DOHH2 (cell line): ENCODE measurements at regions not wholly inside any gene's neighbourhood (a gene's known extent, or its start where the extent isn't known, plus 50 kb on each side); places are given as distances from the start of the nearest gene placed in this dataset.

Experiments
- H3F3A ChIP-seq: fragments of 200-600 bp; sonication (generic), shearing (Covaris generic); 2 replicates; pipeline ENCODE4 v1.6.0; 2016; ENCODE audit warnings: antibody characterized with exemption, mild to moderate bottlenecking; ENCODE audit not compliant: control insufficient read depth, insufficient read depth
- H3K27ac ChIP-seq: fragments of 200-600 bp; sonication (generic); 2 replicates; pipeline ENCODE4 v1.5.1; 2014; ENCODE audit warnings: low read depth, mild to moderate bottlenecking, low read length, moderate library complexity
- H3K27me3 ChIP-seq: fragments of 200-600 bp; sonication (generic); 2 replicates; pipeline ENCODE4 v1.6.1; 2014; ENCODE audit warnings: mild to moderate bottlenecking, low read length, mixed read lengths; ENCODE audit not compliant: control insufficient read depth
- H3K36me3 ChIP-seq: fragments of 200-600 bp; sonication (generic); 2 replicates; pipeline ENCODE4 v1.6.1; 2014; ENCODE audit warnings: mild to moderate bottlenecking, low read length, moderate library complexity, mixed read lengths; ENCODE audit not compliant: control insufficient read depth
- H3K4me1 ChIP-seq: fragments of 200-600 bp; sonication (generic); 2 replicates; pipeline ENCODE4 v1.6.1; 2014; ENCODE audit warnings: mild to moderate bottlenecking, low read length, mixed read lengths; ENCODE audit not compliant: control insufficient read depth
- H3K4me2 ChIP-seq: fragments of 200-600 bp; sonication (generic); 2 replicates; pipeline ENCODE4 v1.6.0; 2014; ENCODE audit warnings: mild to moderate bottlenecking, low read length, moderate library complexity
- H3K4me3 ChIP-seq: fragments of 200-600 bp; sonication (generic); 2 replicates; pipeline ENCODE4 v1.5.1; 2014; ENCODE audit warnings: mild to moderate bottlenecking, low read length, mixed read lengths
- H3K79me2 ChIP-seq: fragments of 200-600 bp; sonication (generic); 2 replicates; pipeline ENCODE4 v1.6.1; 2014; ENCODE audit warnings: mild to moderate bottlenecking, low read length, mixed read lengths; ENCODE audit not compliant: control insufficient read depth
- H3K9me2 ChIP-seq: fragments of 200-600 bp; sonication (generic); replicated peaks from 2 replicates; pipeline ENCODE4 v1.6.1; 2014; ENCODE audit warnings: mild to moderate bottlenecking, low read length, mixed read lengths; ENCODE audit not compliant: control insufficient read depth
- H3K9me3 ChIP-seq: fragments of 200-600 bp; sonication (generic); 2 replicates; pipeline ENCODE4 v1.6.1; 2014; ENCODE audit warnings: antibody characterized with exemption, low read length, mixed read lengths; ENCODE audit not compliant: control insufficient read depth, insufficient read depth
- H4K20me1 ChIP-seq: fragments of 200-600 bp; sonication (generic); 2 replicates; pipeline ENCODE4 v1.6.0; 2014; ENCODE audit warnings: low read depth, mild to moderate bottlenecking, antibody characterized with exemption, low read length, moderate library complexity; ENCODE audit not compliant: control insufficient read depth, insufficient read depth
- EZH2phosphoT487 ChIP-seq: fragments of 200-600 bp; sonication (generic); IDR thresholded peaks from 2 replicates; pipeline ENCODE4 v1.6.1; 2017; ENCODE audit warnings: borderline replicate concordance, mild to moderate bottlenecking, antibody characterized with exemption, low read length, moderate library complexity, mixed read lengths
- TF ChIP-seq, protein P1 (sequence below): fragments of 200-600 bp; sonication (generic); IDR thresholded peaks from one replicate; pipeline ENCODE4 v1.5.1; 2014; ENCODE audit warnings: antibody characterized with exemption, mild to moderate bottlenecking, low read depth, low read length; ENCODE audit not compliant: poor library complexity, severe bottlenecking

GRCh38 chr13:21812192-21812626 is 141.3 kb downstream of the FGF9 start:
- Histone ChIP-seq H3K4me3 (no peak overlapping the region), H3K9me2 (no peaks in the 10 kb centered on the region)

DNA sequence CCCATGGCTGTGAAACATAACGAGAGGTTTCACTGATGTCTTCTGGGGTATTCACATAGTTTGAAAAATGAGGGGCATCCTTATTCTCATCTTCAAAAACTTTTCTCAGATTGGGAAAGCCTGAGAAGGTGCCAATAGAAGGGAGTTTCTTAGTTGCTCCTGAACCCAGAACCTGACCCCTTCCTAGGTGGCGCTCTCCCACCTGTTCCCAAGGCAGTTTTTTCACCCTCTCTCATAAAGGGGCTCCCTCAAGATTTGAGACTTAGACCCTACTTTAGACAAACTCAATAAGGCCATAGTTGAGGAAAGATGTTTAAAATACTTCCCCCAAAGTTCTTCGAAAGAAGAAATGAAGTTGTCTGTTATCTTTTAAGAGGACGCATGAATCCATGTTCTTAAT is 142.2 kb downstream of the FGF9 start:
- no peaks in the 10 kb centered on the region for H3K79me2 ChIP-seq
- H3K9me2 ChIP-seq = no peaks in the 10 kb centered on the region
- H3K9me3 ChIP-seq = peaks cover 6% of the 10 kb centered on the region; the same call in 1 of the 2 replicates
- no peaks in the 10 kb centered on the region for H4K20me1 ChIP-seq
- TF ChIP-seq, protein P1, sequence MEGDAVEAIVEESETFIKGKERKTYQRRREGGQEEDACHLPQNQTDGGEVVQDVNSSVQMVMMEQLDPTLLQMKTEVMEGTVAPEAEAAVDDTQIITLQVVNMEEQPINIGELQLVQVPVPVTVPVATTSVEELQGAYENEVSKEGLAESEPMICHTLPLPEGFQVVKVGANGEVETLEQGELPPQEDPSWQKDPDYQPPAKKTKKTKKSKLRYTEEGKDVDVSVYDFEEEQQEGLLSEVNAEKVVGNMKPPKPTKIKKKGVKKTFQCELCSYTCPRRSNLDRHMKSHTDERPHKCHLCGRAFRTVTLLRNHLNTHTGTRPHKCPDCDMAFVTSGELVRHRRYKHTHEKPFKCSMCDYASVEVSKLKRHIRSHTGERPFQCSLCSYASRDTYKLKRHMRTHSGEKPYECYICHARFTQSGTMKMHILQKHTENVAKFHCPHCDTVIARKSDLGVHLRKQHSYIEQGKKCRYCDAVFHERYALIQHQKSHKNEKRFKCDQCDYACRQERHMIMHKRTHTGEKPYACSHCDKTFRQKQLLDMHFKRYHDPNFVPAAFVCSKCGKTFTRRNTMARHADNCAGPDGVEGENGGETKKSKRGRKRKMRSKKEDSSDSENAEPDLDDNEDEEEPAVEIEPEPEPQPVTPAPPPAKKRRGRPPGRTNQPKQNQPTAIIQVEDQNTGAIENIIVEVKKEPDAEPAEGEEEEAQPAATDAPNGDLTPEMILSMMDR = no peak
- TF ChIP-seq EZH2phosphoT487 = no peak
- H3K27ac ChIP-seq = no peak overlapping the region
- H3K4me2 ChIP-seq = no peak overlapping the region
- no peaks in the 10 kb centered on the region for H3F3A ChIP-seq
- H3K27me3 ChIP-seq = no peaks in the 10 kb centered on the region
- H3K4me3 ChIP-seq = no peak overlapping the region
- H3K4me1 ChIP-seq = no peaks in the 10 kb centered on the region
- H3K36me3 ChIP-seq = no peaks in the 10 kb centered on the region

More at GRCh38 chr13:21812192-21812626, 141.3 kb downstream of the FGF9 start:
- Histone ChIP-seq H3K27me3 (no peaks in the 10 kb centered on the region), H3K9me3 (peaks cover 6% of the 10 kb centered on the region; the same call in 1 of the 2 replicates), H3F3A (no peaks in the 10 kb centered on the region), H3K4me2 (no peak overlapping the region), H3K27ac (no peak overlapping the region), H3K79me2 (no peaks in the 10 kb centered on the region), H3K36me3 (no peaks in the 10 kb centered on the region), H3K4me1 (no peaks in the 10 kb centered on the region), H4K20me1 (no peaks in the 10 kb centered on the region)
- TF ChIP-seq, protein P1 = no peak
- TF ChIP-seq EZH2phosphoT487 = no peak

DNA sequence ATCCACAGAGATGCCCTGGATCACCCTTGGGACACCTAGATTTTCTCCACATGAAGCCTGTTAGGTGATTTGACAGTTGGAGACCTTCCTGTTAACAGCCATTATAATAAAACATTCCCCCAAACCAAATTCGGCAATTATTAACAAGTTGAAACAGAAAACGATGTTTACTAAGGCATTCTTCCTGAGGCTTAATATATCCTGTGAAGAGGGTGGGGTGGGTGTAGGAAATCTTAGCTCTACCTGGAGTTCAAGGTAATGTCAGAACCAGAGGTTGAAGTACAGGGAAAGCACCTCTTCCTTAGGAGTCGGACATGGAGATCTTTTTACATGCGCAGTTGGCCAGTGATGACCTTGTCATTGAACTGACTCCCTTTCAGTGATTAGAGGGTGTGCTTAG is 143.0 kb downstream of the FGF9 start:
- H4K20me1 ChIP-seq = no peaks in the 10 kb centered on the region
- no peak overlapping the region for H3K27ac ChIP-seq
- H3K4me1 ChIP-seq = no peaks in the 10 kb centered on the region
- peaks cover 6% of the 10 kb centered on the region; the same call in 1 of the 2 replicates for H3K9me3 ChIP-seq
- TF ChIP-seq, protein P1 = no peak
- no peak for TF ChIP-seq EZH2phosphoT487
- H3K4me2 ChIP-seq = no peak overlapping the region
- no peak overlapping the region for H3K4me3 ChIP-seq
- no peaks in the 10 kb centered on the region for H3K9me2 ChIP-seq
- H3K36me3 ChIP-seq = no peaks in the 10 kb centered on the region
- no peaks in the 10 kb centered on the region for H3K79me2 ChIP-seq
- H3K27me3 ChIP-seq = no peaks in the 10 kb centered on the region
- H3F3A ChIP-seq = no peaks in the 10 kb centered on the region
